NB4 (cell line): ENCODE measurements at regions not wholly inside any gene's neighbourhood (a gene's known extent, or its start where the extent isn't known, plus 50 kb on each side); places are given as distances from the start of the nearest gene placed in this dataset.

ENCODE experiments used
- DNase-seq: peaks from one replicate; pipeline ENCODE4 v3.0.0; 2010; ENCODE audit warnings: low read depth
- H3K4me3 ChIP-seq: one replicate; pipeline ENCODE4 v1.5.1; 2011; ENCODE audit warnings: mild to moderate bottlenecking, low read depth, low read length, moderate library complexity
- MYC ChIP-seq: IDR thresholded peaks from 2 replicates; pipeline ENCODE4 v1.6.1; 2011; ENCODE audit warnings: low read depth, low read length
- POLR2A ChIP-seq: IDR thresholded peaks from 2 replicates; pipeline ENCODE4 v1.6.1; 2011; ENCODE audit warnings: mild to moderate bottlenecking; ENCODE audit not compliant: insufficient read length; ENCODE audit errors: extremely low read depth
- TF ChIP-seq, protein P1 (sequence below): IDR thresholded peaks from 2 replicates; pipeline ENCODE4 v1.6.1; 2011; ENCODE audit warnings: low read depth, low read length
- TF ChIP-seq, protein P2 (sequence below): IDR thresholded peaks from one replicate; pipeline ENCODE4 v1.5.1; 2012; ENCODE audit warnings: low read depth, low read length

DNA sequence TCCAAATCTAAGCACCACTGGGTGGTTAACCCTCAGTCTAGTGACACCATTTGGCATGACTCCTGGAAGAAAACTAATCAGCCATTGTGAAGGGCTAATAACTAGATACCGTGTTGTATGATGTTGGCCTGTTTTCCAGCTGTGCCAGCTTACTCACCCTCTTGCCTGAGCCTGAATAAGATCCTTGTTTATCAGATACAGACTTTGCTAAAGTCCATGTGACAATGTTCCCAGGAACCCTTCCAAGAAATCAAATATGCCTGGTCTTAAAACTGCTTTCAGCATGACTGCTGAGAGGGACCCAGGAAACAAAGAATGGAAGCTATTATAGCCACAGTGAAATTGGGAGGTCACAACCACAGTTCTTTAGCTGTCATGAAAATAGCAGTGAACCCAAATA lies 640.8 kb upstream of the INTU start:
- DNase-seq, result no peak
- no peak overlapping the region for H3K4me3 ChIP-seq
- TF ChIP-seq, protein P1, sequence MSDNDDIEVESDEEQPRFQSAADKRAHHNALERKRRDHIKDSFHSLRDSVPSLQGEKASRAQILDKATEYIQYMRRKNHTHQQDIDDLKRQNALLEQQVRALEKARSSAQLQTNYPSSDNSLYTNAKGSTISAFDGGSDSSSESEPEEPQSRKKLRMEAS, result no peak
- TF ChIP-seq, protein P2, sequence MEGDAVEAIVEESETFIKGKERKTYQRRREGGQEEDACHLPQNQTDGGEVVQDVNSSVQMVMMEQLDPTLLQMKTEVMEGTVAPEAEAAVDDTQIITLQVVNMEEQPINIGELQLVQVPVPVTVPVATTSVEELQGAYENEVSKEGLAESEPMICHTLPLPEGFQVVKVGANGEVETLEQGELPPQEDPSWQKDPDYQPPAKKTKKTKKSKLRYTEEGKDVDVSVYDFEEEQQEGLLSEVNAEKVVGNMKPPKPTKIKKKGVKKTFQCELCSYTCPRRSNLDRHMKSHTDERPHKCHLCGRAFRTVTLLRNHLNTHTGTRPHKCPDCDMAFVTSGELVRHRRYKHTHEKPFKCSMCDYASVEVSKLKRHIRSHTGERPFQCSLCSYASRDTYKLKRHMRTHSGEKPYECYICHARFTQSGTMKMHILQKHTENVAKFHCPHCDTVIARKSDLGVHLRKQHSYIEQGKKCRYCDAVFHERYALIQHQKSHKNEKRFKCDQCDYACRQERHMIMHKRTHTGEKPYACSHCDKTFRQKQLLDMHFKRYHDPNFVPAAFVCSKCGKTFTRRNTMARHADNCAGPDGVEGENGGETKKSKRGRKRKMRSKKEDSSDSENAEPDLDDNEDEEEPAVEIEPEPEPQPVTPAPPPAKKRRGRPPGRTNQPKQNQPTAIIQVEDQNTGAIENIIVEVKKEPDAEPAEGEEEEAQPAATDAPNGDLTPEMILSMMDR, result no peak
- no peak for TF ChIP-seq MYC
- no peak for TF ChIP-seq POLR2A

DNA sequence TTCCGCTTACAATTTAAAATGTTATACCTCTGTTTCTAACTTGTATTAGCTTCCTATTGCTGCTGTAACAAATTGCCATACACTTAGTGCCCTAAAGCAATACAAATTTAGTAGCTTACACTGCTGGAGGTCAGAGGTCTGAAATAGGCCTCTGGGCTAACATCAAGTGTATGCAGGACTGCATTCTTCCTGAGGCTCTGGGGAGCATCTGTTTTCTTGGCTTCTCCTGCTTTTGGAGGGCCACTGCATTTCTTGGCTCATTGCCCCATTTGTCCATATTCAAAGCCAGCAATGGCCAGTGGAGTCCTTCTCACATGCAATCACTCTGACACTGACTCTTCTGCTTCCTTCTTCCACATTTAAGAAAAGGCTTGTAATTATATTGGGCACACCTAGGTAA lies 639.8 kb upstream of the INTU start:
- DNase-seq, result no peak
- TF ChIP-seq, protein P1, result no peak
- TF ChIP-seq POLR2A (no peak), MYC (no peak)
- TF ChIP-seq, protein P2, result no peak
- no peak overlapping the region for H3K4me3 ChIP-seq

DNA sequence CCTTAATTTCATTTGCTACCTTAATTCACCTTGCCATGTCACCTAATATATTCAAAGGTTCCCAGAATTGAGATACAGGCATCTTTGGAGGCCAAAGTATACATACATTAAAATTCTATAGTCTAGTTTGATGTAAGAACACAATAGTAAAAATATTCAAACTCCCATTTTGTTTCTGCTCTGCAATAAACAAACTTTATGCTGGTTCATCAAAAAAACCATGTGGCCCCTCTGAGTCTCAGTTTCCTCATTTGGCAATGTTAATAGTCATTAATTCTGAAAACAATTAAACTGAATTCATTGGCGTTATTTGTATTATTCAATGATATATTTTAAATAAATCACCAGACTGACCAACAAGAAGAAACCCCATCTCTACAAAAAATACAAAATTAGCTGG lies 639.4 kb upstream of the INTU start:
- H3K4me3 ChIP-seq, result no peak overlapping the region
- no peak for DNase-seq
- TF ChIP-seq, protein P2, result no peak
- no peak for TF ChIP-seq MYC
- TF ChIP-seq POLR2A, result no peak

DNA sequence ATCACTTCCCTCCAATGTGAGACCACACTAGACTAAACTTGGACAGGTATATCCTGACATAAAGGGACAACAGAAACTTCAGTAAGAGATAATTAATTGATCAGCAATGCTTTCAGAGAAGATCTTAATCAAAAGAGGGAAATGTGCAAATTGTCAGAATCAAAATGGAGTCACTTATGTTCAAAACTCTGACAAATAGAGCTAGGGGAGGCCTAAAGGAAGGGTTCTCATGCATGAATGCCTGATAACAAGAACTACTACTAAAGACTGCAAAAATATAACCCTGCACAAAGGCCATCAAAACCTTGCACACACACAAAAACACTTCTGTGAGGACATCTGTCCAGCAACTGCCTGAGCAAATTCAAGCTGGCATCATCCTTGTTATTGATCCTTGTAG lies 637.5 kb upstream of the INTU start:
- DNase-seq, result no peak
- no peak overlapping the region for H3K4me3 ChIP-seq
- TF ChIP-seq, protein P2, result no peak
- TF ChIP-seq POLR2A, result no peak
- TF ChIP-seq MYC, result no peak
- TF ChIP-seq, protein P1, result no peak

DNA sequence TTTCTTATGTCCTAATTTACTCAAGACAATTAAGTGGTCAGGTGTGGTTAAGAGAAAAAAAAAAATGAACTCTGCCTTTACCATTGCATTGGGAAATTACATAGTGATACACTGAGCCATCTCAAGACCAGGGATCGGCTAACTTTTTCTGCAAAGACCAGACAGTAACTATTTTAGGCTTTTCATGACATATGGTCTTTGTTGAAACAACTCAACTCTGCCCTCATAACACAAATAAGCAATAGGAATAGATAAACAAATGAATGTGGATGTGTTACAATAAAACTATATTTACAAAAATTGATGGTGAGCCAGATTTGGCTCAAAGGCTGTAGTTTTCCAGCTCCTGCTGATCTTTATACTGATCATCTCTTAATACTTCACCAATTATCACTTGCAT lies 632.6 kb upstream of the INTU start:
- TF ChIP-seq, protein P2, result no peak
- TF ChIP-seq MYC (no peak), POLR2A (no peak)
- TF ChIP-seq, protein P1, result no peak
- no peak for DNase-seq
- no peak overlapping the region for H3K4me3 ChIP-seq

DNA sequence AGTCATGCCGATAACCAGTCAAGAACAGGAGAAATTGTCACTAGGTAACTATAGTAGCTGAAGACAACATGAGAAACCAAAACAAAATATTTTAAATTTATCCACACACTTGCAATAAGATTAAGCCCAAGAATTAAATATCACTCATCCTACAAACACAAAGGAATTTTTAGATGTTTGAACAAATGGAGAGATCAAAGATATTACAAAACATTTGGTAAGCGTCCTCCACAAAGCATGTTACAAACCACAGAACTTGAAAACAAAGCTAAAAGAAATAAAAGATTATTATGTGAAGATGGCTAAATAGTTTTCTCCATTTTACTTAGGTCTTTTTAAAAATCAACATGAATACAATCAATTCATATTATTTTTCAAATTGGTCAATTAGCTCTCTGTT lies 631.9 kb upstream of the INTU start:
- DNase-seq, result no peak
- no peak overlapping the region for H3K4me3 ChIP-seq
- TF ChIP-seq MYC (no peak), POLR2A (no peak)
- TF ChIP-seq, protein P1, result no peak
- TF ChIP-seq, protein P2, result no peak
